ENCODE measurements at regions not wholly inside any gene's neighbourhood (a gene's known extent, or its start where the extent isn't known, plus 50 kb on each side); places are given as distances from the start of the nearest gene placed in this dataset.

DNA sequence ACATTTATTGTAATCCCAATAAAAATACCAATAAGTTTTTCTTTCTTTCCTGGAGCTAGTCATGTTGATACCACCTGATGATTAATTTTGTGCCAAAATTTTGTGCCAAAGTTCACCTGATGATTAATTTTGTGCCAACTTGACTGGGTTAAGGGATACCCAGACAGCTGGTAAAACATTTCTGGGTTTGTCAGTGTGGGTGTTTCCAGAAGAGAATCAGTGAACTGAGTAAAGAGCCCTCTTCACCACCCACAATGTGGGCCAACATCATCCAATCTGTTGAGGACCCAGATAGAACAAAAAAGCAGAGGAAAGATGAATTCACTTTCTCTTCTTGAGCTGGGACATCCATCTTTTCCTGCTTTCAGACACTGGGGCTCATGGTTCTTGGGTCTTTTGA lies 292.9 kb downstream of the LMO7 start:
- no peak for DNase-seq
- intact Hi-C loops (cut with DNase I): no loop called here

DNA sequence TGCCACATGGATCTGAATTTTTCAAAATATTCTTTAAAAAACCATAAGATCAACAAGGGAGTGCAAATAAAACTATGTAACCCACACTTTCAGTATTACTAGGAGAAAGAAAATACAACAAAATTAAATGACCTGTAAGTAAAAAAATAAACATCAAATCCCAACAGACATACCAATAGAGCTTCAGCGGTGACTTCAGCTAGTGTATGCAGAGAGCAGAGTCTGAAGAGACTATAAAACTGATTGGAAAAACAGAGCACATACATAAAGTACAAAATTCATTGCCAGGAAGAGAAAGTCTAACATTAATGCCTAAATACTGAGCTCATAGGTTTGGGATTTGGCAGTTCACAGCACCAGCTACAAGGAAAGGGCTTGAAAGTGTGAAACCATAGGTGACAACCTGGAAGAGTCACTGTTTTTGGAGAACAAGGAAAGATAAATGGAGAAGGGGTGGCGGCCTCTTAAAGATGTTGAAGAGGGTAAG lies 291.1 kb downstream of the LMO7 start:
- intact Hi-C loops (cut with DNase I): no loop called here
- no peak for DNase-seq

DNA sequence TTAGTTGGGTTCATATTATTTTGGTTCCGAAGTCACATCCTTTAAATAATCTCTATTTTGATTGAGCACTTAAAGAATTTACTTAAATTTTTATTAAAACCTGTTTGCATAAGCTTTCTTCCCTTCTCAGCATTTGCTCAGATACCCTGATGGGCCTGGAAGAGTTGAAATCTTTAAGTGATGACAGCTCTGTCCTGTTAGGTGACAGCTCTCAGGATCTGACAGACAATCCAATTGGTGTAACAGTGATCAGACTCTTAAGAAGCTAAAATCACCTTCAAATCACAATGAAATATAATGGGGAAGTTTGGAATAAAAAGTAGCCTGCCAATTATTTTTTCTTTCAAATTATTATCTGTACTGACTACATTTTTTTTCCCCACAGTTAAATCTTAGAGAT lies 284.4 kb downstream of the LMO7 start:
- intact Hi-C loops (cut with DNase I): no loop called here
- DNase-seq: no peak

GRCh38 chr13:75919660-75920199 lies 283.6 kb downstream of the LMO7 start:
- no peak for DNase-seq

DNA sequence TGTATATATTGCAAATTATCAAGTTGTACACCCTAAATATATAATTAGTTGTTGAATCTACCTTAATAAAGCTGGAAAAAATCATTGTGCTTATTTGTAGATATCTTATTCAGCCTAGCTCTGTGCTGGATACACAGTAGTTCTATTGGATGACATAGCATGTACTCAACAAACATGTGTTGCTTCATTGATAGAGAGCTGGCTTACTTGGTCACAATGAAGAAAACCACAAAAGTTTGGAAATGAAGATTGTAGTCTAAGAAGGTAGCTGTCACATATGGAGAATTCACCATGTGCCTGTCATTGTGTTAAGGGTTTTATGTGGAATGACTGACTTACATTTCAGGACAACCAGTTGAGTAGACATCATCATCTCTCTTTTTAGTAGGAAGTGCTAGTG lies 278.9 kb downstream of the LMO7 start:
- intact Hi-C loops (cut with DNase I): no loop called here
- no peak for DNase-seq

More at GRCh38 chr13:75919660-75920199, 283.6 kb downstream of the LMO7 start:
- intact Hi-C loops (cut with DNase I): no loop called here

GRCh38 chr13:75913925-75914324 lies 277.8 kb downstream of the LMO7 start:
- DNase-seq: no peak
- intact Hi-C loops (cut with DNase I): no loop called here

GRCh38 chr13:75910591-75910990 lies 274.5 kb downstream of the LMO7 start:
- DNase-seq: no peak
- intact Hi-C loops (cut with DNase I): no loop called here

Data from head of caudate nucleus (tissue), 42 donors.